ENCODE measurements at regions not wholly inside any gene's neighbourhood (a gene's known extent, or its start where the extent isn't known, plus 50 kb on each side); places are given as distances from the start of the nearest gene placed in this dataset.

DNA sequence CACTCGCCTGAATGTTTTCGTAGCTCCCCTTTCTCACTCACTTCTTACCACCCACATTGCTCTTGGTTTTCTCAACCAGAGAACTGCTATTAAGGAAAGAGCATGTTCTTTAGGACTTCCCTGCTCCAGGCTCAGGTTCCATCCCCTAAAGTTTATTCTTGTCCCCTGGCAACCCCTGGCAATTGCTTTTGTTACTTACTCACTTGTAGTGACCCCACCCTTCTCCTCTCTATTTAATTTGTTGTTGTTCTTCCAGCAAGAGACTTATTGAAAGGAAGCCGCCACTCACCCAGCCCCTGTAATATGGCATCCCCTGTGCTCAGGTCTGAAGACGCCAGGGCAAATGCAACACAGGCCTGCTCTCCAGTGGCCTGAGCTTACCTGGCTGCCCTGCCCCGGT is 233.7 kb upstream of the SOX21 start:
- ChIA-PET CTCF (no interaction called here), POLR2A (no interaction called here)
- H3K9me3 Mint-ChIP-seq: peaks cover 3% of the 10 kb centered on the region
- H3K4me3 Mint-ChIP-seq: no peak overlapping the region
- no peaks in the 10 kb centered on the region for H3K36me3 Mint-ChIP-seq (ENCODE audit: low read depth)
- no peak for ATAC-seq (ENCODE audit: low read depth)
- no peak overlapping the region for H3K27ac Mint-ChIP-seq
- H3K4me1 Mint-ChIP-seq: no peaks in the 10 kb centered on the region
- TF ChIP-seq, protein P1, sequence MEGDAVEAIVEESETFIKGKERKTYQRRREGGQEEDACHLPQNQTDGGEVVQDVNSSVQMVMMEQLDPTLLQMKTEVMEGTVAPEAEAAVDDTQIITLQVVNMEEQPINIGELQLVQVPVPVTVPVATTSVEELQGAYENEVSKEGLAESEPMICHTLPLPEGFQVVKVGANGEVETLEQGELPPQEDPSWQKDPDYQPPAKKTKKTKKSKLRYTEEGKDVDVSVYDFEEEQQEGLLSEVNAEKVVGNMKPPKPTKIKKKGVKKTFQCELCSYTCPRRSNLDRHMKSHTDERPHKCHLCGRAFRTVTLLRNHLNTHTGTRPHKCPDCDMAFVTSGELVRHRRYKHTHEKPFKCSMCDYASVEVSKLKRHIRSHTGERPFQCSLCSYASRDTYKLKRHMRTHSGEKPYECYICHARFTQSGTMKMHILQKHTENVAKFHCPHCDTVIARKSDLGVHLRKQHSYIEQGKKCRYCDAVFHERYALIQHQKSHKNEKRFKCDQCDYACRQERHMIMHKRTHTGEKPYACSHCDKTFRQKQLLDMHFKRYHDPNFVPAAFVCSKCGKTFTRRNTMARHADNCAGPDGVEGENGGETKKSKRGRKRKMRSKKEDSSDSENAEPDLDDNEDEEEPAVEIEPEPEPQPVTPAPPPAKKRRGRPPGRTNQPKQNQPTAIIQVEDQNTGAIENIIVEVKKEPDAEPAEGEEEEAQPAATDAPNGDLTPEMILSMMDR (IDR thresholded peaks at IDR 0.05): no peak
- H3K27me3 Mint-ChIP-seq: no peaks in the 10 kb centered on the region
- intact Hi-C loops (cut with micrococcal nuclease): no loop called here
- DNase-seq: no peak

DNA sequence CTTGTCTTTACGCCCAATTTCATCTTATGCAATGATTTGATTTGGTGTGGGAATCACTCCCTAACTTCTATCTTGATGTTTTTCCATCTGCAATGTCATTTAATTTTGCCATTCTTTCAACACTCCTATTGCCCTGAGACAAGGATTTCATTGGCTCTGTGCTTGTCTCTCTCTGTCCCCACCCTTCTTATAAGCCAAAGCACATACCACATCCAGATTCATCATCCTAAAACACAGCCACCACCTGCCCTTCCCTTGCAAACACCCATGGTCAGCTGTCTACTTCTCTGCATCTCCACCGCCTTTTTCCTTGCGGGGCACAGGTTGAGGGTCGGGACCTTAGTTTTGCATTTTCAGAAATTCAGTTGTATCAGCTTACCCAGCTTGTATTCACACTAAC is 225.8 kb upstream of the SOX21 start:
- ChIA-PET POLR2A (no interaction called here), CTCF (no interaction called here)
- no peak for ATAC-seq (ENCODE audit: low read depth)
- intact Hi-C loops (cut with micrococcal nuclease): no loop called here
- no peaks in the 10 kb centered on the region for H3K4me1 Mint-ChIP-seq
- H3K36me3 Mint-ChIP-seq (ENCODE audit: low read depth): no peaks in the 10 kb centered on the region
- H3K27ac Mint-ChIP-seq: no peak overlapping the region
- H3K4me3 Mint-ChIP-seq: no peak overlapping the region
- no peaks in the 10 kb centered on the region for H3K27me3 Mint-ChIP-seq
- TF ChIP-seq, protein P1 (IDR thresholded peaks at IDR 0.05): no peak
- H3K9me3 Mint-ChIP-seq: peaks cover 5% of the 10 kb centered on the region
- no peak for DNase-seq

DNA sequence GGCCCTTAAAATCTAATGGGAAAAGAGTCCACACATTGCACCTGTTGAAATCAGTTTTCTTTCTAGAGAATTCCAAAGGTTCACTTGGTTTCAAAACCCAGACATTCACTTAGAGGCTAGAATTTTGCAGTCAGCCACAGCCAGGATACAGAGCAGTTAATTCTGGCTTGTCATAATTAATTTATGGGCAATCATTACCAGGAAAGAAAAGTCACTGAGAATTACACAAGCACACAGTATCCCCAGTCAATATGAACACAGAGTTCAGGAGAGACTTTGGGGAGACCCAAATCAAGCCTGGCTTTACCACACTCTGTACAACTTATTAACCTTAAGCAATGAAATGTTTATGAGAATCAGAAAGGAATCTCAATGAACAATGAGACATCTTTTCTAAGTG is 224.3 kb upstream of the SOX21 start:
- no peak for ATAC-seq (ENCODE audit: low read depth)
- intact Hi-C loops (cut with micrococcal nuclease): no loop called here
- Mint-ChIP-seq H3K27me3 (no peaks in the 10 kb centered on the region), H3K9me3 (peaks cover 2% of the 10 kb centered on the region), H3K4me1 (no peaks in the 10 kb centered on the region), H3K36me3 (ENCODE audit: low read depth) (no peaks in the 10 kb centered on the region), H3K27ac (no peak overlapping the region), H3K4me3 (no peak overlapping the region)
- POLR2A ChIA-PET: no interaction called here
- TF ChIP-seq, protein P1 (IDR thresholded peaks at IDR 0.05): no peak
- CTCF ChIA-PET: no interaction called here
- DNase-seq: no peak

DNA sequence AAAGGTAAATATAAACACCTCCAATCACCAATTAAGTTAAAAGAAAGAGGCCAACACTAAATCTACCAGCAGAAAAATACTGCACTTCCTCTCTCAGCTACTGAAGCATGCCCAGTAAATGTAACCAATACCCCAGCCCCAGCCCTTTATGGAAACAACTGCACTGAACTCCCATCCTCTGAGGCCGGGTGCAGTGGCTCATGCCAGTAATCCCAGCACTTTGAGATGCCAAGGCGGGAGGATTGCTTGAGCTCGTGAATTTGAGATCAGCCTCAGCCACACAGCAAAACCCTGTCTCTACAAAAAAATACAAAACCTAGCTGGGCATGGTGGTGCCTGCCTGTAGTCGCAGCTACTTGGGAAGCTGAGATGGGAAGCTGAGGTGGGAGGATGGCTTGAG is 221.6 kb upstream of the SOX21 start:
- Mint-ChIP-seq H3K4me1 (no peaks in the 10 kb centered on the region), H3K27me3 (no peaks in the 10 kb centered on the region), H3K4me3 (no peak overlapping the region), H3K9me3 (peaks cover 2% of the 10 kb centered on the region), H3K36me3 (ENCODE audit: low read depth) (no peaks in the 10 kb centered on the region), H3K27ac (no peak overlapping the region)
- POLR2A ChIA-PET: interaction anchor here (0.5 to 0.6 kb wide), 2 partner anchors 8 to 125 kb away, joined by 3 to 6 read pairs; no protein-coding TSS in a partner anchor
- TF ChIP-seq, protein P1 (IDR thresholded peaks at IDR 0.05): no peak
- intact Hi-C loops (cut with micrococcal nuclease): no loop called here
- CTCF ChIA-PET: no interaction called here
- no peak for DNase-seq
- ATAC-seq (ENCODE audit: low read depth): no peak

DNA sequence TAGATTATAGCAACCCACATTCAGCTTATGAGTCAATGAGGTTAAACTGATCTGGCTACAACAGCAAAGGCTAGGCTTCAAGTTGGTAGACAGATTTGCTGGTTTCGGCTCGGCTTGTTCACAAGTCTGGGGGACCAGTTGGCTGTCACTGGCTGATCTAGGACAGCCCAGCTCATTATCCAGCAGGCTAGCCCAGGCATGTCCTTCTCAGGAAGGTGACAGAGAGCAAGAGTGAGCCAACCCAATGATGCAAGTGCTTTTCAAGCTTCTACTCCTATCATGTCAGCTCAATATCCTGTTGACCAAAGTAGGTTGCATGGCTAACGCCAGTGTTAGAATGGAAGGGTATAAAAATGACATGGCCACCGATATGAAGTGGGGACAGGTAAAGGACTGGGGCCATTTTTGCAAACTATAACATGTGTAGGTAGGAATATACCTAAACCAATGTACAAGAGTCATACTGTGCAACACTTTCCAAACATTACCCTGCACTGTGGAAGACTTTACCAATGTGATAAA is 220.9 kb upstream of the SOX21 start:
- Mint-ChIP-seq H3K4me3 (no peak overlapping the region), H3K9me3 (peaks cover 2% of the 10 kb centered on the region), H3K36me3 (ENCODE audit: low read depth) (no peaks in the 10 kb centered on the region), H3K4me1 (no peaks in the 10 kb centered on the region), H3K27me3 (no peaks in the 10 kb centered on the region), H3K27ac (no peak overlapping the region)
- DNase-seq: no peak
- ATAC-seq (ENCODE audit: low read depth): no peak
- CTCF ChIA-PET: no interaction called here
- TF ChIP-seq, protein P1 (IDR thresholded peaks at IDR 0.05): no peak
- intact Hi-C loops (cut with micrococcal nuclease): no loop called here
- POLR2A ChIA-PET: interaction anchor here (0.5 kb wide), 1 partner anchor 9 kb away, joined by 6 read pairs; no protein-coding TSS in a partner anchor

All from activated B cell treated with CpG ODN at 0.5 μM for 24 hours (primary cell).